Fibroblast of pulmonary artery (primary cell): ENCODE measurements at regions not wholly inside any gene's neighbourhood (a gene's known extent, or its start where the extent isn't known, plus 50 kb on each side); places are given as distances from the start of the nearest gene placed in this dataset.

Experiments used
- DNase-seq: peaks from one replicate; pipeline ENCODE4 v3.0.0-alpha.2; 2010; ENCODE audit warnings: low read depth
- H3K4me3 ChIP-seq: replicated peaks from 2 replicates; pipeline ENCODE4 v1.5.1; 2011; ENCODE audit warnings: low read depth, mild to moderate bottlenecking, control low read depth, low read length, moderate library complexity
- TF ChIP-seq, protein P1 (sequence below): IDR thresholded peaks from 2 replicates; pipeline ENCODE4 v1.5.1; 2011; ENCODE audit warnings: mild to moderate bottlenecking, control low read depth, low read length, inconsistent platforms; ENCODE audit errors: missing control alignments

DNA sequence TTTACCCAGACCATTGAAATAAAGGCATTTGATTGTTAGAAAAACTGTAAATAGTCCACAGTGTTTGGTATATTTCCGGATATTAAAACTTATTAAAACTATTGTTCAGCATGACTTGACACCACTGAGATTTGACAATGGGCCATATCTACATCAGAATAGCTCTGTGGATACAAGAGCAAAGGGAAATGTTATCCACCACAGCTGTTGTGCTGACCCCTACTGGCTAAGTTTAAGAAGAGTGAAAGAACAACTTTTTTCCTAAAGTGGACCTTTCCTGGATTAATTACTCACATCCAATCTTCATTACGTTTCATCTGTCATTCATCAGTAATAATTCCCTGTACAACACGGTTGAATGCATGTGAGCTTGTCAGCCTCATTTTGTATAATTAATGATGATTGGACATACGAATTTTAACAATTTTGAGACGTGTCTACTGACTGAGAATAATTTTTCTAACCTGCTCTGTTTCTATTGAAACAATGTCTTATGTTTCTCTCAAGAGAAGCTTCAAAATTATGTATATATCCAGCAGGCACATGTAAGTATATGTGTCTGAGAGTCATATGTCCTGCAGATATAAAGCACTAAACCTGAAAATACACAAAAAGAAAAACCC is 1952.6 kb downstream of the MAT2B start:
- H3K4me3 ChIP-seq = no peak overlapping the region
- peak; percentile 44 for DNase-seq
- TF ChIP-seq, protein P1, sequence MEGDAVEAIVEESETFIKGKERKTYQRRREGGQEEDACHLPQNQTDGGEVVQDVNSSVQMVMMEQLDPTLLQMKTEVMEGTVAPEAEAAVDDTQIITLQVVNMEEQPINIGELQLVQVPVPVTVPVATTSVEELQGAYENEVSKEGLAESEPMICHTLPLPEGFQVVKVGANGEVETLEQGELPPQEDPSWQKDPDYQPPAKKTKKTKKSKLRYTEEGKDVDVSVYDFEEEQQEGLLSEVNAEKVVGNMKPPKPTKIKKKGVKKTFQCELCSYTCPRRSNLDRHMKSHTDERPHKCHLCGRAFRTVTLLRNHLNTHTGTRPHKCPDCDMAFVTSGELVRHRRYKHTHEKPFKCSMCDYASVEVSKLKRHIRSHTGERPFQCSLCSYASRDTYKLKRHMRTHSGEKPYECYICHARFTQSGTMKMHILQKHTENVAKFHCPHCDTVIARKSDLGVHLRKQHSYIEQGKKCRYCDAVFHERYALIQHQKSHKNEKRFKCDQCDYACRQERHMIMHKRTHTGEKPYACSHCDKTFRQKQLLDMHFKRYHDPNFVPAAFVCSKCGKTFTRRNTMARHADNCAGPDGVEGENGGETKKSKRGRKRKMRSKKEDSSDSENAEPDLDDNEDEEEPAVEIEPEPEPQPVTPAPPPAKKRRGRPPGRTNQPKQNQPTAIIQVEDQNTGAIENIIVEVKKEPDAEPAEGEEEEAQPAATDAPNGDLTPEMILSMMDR = peak; percentile 57

DNA sequence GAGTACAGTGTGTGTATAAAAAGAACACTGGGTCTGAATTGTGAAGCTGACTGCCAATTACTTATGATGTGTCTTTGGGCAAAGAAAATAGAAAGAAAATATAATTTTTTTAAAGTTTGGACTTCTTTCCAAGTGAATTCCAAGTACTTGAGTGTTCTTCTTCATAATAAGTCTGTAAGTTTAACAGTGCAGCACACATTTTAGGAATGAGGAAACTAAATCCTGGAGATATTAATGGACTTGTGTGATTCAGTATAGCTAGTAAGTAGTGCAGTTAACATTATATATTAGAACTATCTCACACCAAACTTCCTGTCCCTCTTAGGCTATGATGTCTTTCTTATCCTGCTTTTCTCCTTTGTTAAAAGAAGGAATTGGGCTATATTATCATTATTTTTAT is 1953.8 kb downstream of the MAT2B start:
- H3K4me3 ChIP-seq = no peak overlapping the region
- DNase-seq = no peak
- TF ChIP-seq, protein P1 = no peak

- H3K4me3 ChIP-seq = no peak overlapping the region
- DNase-seq = no peak
- TF ChIP-seq, protein P1 = no peak
Measured at GRCh38 chr5:165460911-165461310, 1955.5 kb downstream of the MAT2B start.

DNA sequence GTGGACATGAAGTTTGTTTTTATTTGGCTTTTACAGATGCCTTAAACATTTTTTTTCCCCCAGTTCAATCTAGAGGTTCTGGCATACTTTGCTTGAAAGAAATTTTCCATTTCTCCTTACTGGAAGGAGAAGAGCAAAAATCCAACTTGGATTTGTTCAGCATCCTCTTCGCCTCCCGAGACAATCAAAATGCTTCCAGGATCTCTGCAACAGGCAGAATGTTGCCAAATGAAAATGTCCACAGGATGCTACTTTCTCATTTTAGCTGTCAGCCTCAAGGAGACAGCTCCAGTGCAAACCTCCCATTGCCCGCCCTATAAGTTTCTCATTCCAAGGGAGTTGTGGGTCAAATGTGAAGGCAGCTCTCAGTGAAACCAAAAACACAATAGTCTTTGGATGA is 1972.1 kb downstream of the MAT2B start:
- H3K4me3 ChIP-seq = no peak overlapping the region
- TF ChIP-seq, protein P1 = no peak
- DNase-seq = no peak

GRCh38 chr5:165495829-165496380 is 1990.5 kb downstream of the MAT2B start:
- H3K4me3 ChIP-seq = no peak overlapping the region
- DNase-seq = peak; percentile 1
- TF ChIP-seq, protein P1 = no peak

- no peak overlapping the region for H3K4me3 ChIP-seq
Measured at GRCh38 chr5:165497707-165498106, 1992.3 kb downstream of the MAT2B start.

More at GRCh38 chr5:165497707-165498106, 1992.3 kb downstream of the MAT2B start:
- TF ChIP-seq, protein P1 = no peak
- DNase-seq = peak; percentile 1
